OCI-LY7 (cell line): ENCODE measurements at regions not wholly inside any gene's neighbourhood (a gene's known extent, or its start where the extent isn't known, plus 50 kb on each side); places are given as distances from the start of the nearest gene placed in this dataset.

Experiments
- BruUV-seq: library from RNA; stranded (reverse); fragments of 400-500 nt; replicated peaks from 2 replicates; lab custom pipeline; 2021; lab: Mats Ljungman, UMichigan
- CTCF ChIA-PET: fragments of 300-600 bp; sonication (Branson Sonifier 250); formaldehyde crosslinking; loops from one replicate; lab custom pipeline; 2022; ENCODE audit warnings: antibody characterized with exemption; ENCODE audit not compliant: unreplicated experiment; lab: Charles Lee
- POLR2A ChIA-PET: fragments of 300-600 bp; sonication (Branson Sonifier 250); formaldehyde crosslinking; loops from one replicate; lab custom pipeline; 2022; ENCODE audit warnings: antibody characterized with exemption; lab: Charles Lee
- DNase-seq: peaks from one replicate; pipeline ENCODE4 v3.0.0-alpha.2; 2015; ENCODE audit warnings: low spot score
- H2AFZ ChIP-seq: fragments of 200-600 bp; sonication (generic), shearing (Covaris generic); 2 replicates; pipeline ENCODE4 v1.6.1; 2014; ENCODE audit warnings: mild to moderate bottlenecking, antibody characterized with exemption, low read length, moderate library complexity
- H3K27ac ChIP-seq: fragments of 200-600 bp; sonication (generic); 2 replicates; pipeline ENCODE4 v1.5.1; 2014; ENCODE audit warnings: mixed run types, low read depth, mild to moderate bottlenecking, moderate library complexity, low read length, inconsistent platforms; ENCODE audit not compliant: poor library complexity, severe bottlenecking
- H3K36me3 ChIP-seq: fragments of 200-600 bp; sonication (generic); 2 replicates; pipeline ENCODE4 v1.6.1; 2014; ENCODE audit warnings: mild to moderate bottlenecking, antibody characterized with exemption, low read length, moderate library complexity, mixed read lengths; ENCODE audit not compliant: insufficient read depth
- H3K4me1 ChIP-seq: fragments of 200-600 bp; sonication (generic); 2 replicates; pipeline ENCODE4 v1.5.1; 2014; ENCODE audit warnings: mild to moderate bottlenecking, low read length; ENCODE audit not compliant: insufficient read depth, poor library complexity, severe bottlenecking
- H3K4me2 ChIP-seq: fragments of 200-600 bp; sonication (generic); 2 replicates; pipeline ENCODE4 v1.6.1; 2014; ENCODE audit warnings: mild to moderate bottlenecking, low read length
- H3K4me3 ChIP-seq: fragments of 200-600 bp; sonication (generic); 2 replicates; pipeline ENCODE4 v1.5.1; 2014; ENCODE audit warnings: mild to moderate bottlenecking, low read depth, low read length; ENCODE audit not compliant: poor library complexity, severe bottlenecking
- H3K79me2 ChIP-seq: fragments of 200-600 bp; sonication (generic); 2 replicates; pipeline ENCODE4 v1.6.1; 2016; ENCODE audit warnings: low read depth, mild to moderate bottlenecking, low read length, moderate library complexity, mixed read lengths; ENCODE audit not compliant: insufficient read depth
- H3K9me2 ChIP-seq: fragments of 200-600 bp; sonication (generic); 2 replicates; pipeline ENCODE4 v1.6.1; 2016; ENCODE audit warnings: mild to moderate bottlenecking, low read length, mixed read lengths; ENCODE audit not compliant: insufficient read depth
- H3K9me3 ChIP-seq: fragments of 200-600 bp; sonication (generic); 2 replicates; pipeline ENCODE4 v1.6.1; 2014; ENCODE audit warnings: mild to moderate bottlenecking, mixed run types, low read length, mixed read lengths
- H4K20me1 ChIP-seq: fragments of 200-600 bp; sonication (generic); 2 replicates; pipeline ENCODE4 v1.6.1; 2014; ENCODE audit warnings: mild to moderate bottlenecking, antibody characterized with exemption, low read length, moderate library complexity, mixed read lengths; ENCODE audit not compliant: insufficient read depth
- CTCF ChIP-seq: fragments of 200-600 bp; sonication (generic); conservative IDR thresholded peaks from 2 replicates; pipeline ENCODE4 v1.5.1; 2014; ENCODE audit warnings: mild to moderate bottlenecking, antibody characterized with exemption, low read length, moderate library complexity, mixed read lengths
- EZH2phosphoT487 ChIP-seq: fragments of 200-600 bp; sonication (generic); IDR thresholded peaks from 2 replicates; pipeline ENCODE4 v1.6.1; 2018; ENCODE audit warnings: low read depth, borderline replicate concordance, mild to moderate bottlenecking, mixed run types, antibody characterized with exemption, low read length, moderate library complexity, mixed read lengths
- intact Hi-C: fragments of 100-400 bp; cut with micrococcal nuclease; formaldehyde crosslinking; loops from one replicate; pipeline ENCODE4 v1.10.0; 2022; ENCODE audit not compliant: unreplicated experiment

- TF ChIP-seq EZH2phosphoT487 (no peak), CTCF (no peak)
- no peaks in the 10 kb centered on the region for H3K9me2 ChIP-seq
- POLR2A ChIA-PET: no interaction called here
- H3K36me3 ChIP-seq: no peaks in the 10 kb centered on the region
- CTCF ChIA-PET: no interaction called here
- no TSS peak for BruUV-seq
- no peak overlapping the region for H3K4me3 ChIP-seq
- no peak overlapping the region for H3K4me2 ChIP-seq
- H4K20me1 ChIP-seq: no peaks in the 10 kb centered on the region
- no peaks in the 10 kb centered on the region for H3K9me3 ChIP-seq
- intact Hi-C loops: no loop called here
- H3K4me1 ChIP-seq: no peaks in the 10 kb centered on the region
- H3K27ac ChIP-seq: no peak overlapping the region
- H2AFZ ChIP-seq: no peak overlapping the region
- H3K79me2 ChIP-seq: no peaks in the 10 kb centered on the region
- DNase-seq: no peak
These were observed 80.9 kb downstream of the HMX1 start for GRCh38 chr4:8790749-8791148.

GRCh38 chr4:8788174-8788573, 83.5 kb downstream of the HMX1 start:
- H4K20me1 ChIP-seq: no peaks in the 10 kb centered on the region
- BruUV-seq: no TSS peak
- ChIA-PET POLR2A (no interaction called here), CTCF (no interaction called here)
- no peak overlapping the region for H3K27ac ChIP-seq
- no peak overlapping the region for H3K4me2 ChIP-seq
- H3K4me1 ChIP-seq: no peaks in the 10 kb centered on the region
- intact Hi-C loops: no loop called here
- DNase-seq: no peak
- no peak overlapping the region for H2AFZ ChIP-seq
- H3K9me3 ChIP-seq: no peaks in the 10 kb centered on the region
- H3K79me2 ChIP-seq: no peaks in the 10 kb centered on the region
- H3K4me3 ChIP-seq: no peak overlapping the region
- TF ChIP-seq CTCF (no peak), EZH2phosphoT487 (no peak)
- H3K9me2 ChIP-seq: no peaks in the 10 kb centered on the region
- H3K36me3 ChIP-seq: no peaks in the 10 kb centered on the region

- Histone ChIP-seq H2AFZ (no peak overlapping the region), H3K9me2 (no peaks in the 10 kb centered on the region), H3K79me2 (no peaks in the 10 kb centered on the region), H3K36me3 (no peaks in the 10 kb centered on the region), H3K27ac (no peak overlapping the region), H3K4me1 (no peaks in the 10 kb centered on the region), H4K20me1 (no peaks in the 10 kb centered on the region), H3K4me2 (no peak overlapping the region), H3K4me3 (no peak overlapping the region), H3K9me3 (no peaks in the 10 kb centered on the region)
- no TSS peak for BruUV-seq
- intact Hi-C loops: no loop called here
- ChIA-PET CTCF (no interaction called here), POLR2A (no interaction called here)
- DNase-seq: no peak
- TF ChIP-seq CTCF (no peak), EZH2phosphoT487 (no peak)
These were observed 85.5 kb downstream of the HMX1 start for GRCh38 chr4:8786166-8786565.
